PC-3 (cell line): ENCODE measurements at regions not wholly inside any gene's neighbourhood (a gene's known extent, or its start where the extent isn't known, plus 50 kb on each side); places are given as distances from the start of the nearest gene placed in this dataset.

Experiments used
- CTCF ChIP-seq: fragments of 300-600 bp; sonication (generic); conservative IDR thresholded peaks from 2 replicates; pipeline ENCODE4 v1.5.1; 2017; ENCODE audit warnings: antibody characterized with exemption, low read depth, mild to moderate bottlenecking, low read length
- EZH2 ChIP-seq: fragments of 300-600 bp; sonication (generic); IDR thresholded peaks from one replicate; pipeline ENCODE4 v1.6.1; 2017; ENCODE audit warnings: antibody characterized with exemption, mild to moderate bottlenecking, low read length; ENCODE audit not compliant: unreplicated experiment
- EZH2phosphoT487 ChIP-seq: fragments of 300-600 bp; sonication (generic); IDR thresholded peaks from 2 replicates; pipeline ENCODE4 v1.6.1; 2018; ENCODE audit warnings: mild to moderate bottlenecking, antibody characterized with exemption, low read length, borderline replicate concordance

GRCh38 chr1:168386492-168386891 lies 105.8 kb downstream of the TBX19 start:
- TF ChIP-seq CTCF (no peak), EZH2 (no peak), EZH2phosphoT487 (no peak)
